Activated CD4-positive, alpha-beta T cell treated with anti-CD3 and anti-CD28 coated beads, Interleukin-2, amount 50 U/mL, for 24 hours (primary cell): ENCODE measurements at regions not wholly inside any gene's neighbourhood (a gene's known extent, or its start where the extent isn't known, plus 50 kb on each side); places are given as distances from the start of the nearest gene placed in this dataset.

Experiments used
- DNase-seq, 2 donors: peaks; one replicate each; pipeline ENCODE4 v3.0.0-alpha.2; 2020; ENCODE audit warnings: low read depth in 1 of 2, low spot score in 1 of 2

GRCh38 chr4:155564880-155565279 is 101.8 kb upstream of the GUCY1A1 start:
- DNase-seq = no peak

GRCh38 chr4:155564086-155564485 is 102.6 kb upstream of the GUCY1A1 start:
- no peak for DNase-seq

GRCh38 chr4:155559915-155560314 is 106.7 kb upstream of the GUCY1A1 start:
- DNase-seq = no peak

GRCh38 chr4:155552180-155552579 is 114.5 kb upstream of the GUCY1A1 start:
- DNase-seq = no peak

GRCh38 chr4:155548173-155548572 is 118.5 kb upstream of the GUCY1A1 start:
- DNase-seq = no peak

- DNase-seq = no peak
Observed at GRCh38 chr4:155546451-155546850, 120.2 kb upstream of the GUCY1A1 start.

GRCh38 chr4:155545456-155545855 is 121.2 kb upstream of the GUCY1A1 start:
- no peak for DNase-seq

GRCh38 chr4:155544547-155544946 is 122.1 kb upstream of the GUCY1A1 start:
- no peak for DNase-seq

- DNase-seq = no peak
Observed at GRCh38 chr4:155543126-155543765, 123.4 kb upstream of the GUCY1A1 start.

GRCh38 chr4:155542415-155542814 is 124.2 kb upstream of the GUCY1A1 start:
- no peak for DNase-seq

GRCh38 chr4:155541716-155542115 is 124.9 kb upstream of the GUCY1A1 start:
- DNase-seq = no peak

GRCh38 chr4:155540698-155541097 is 126.0 kb upstream of the GUCY1A1 start:
- no peak for DNase-seq

- no peak for DNase-seq
Observed at GRCh38 chr4:155539746-155540145, 126.9 kb upstream of the GUCY1A1 start.

GRCh38 chr4:155535802-155536454 is 130.7 kb upstream of the GUCY1A1 start:
- DNase-seq = no peak

- no peak for DNase-seq
Observed at GRCh38 chr4:155532373-155533085, 134.1 kb upstream of the GUCY1A1 start.

- no peak for DNase-seq
Observed at GRCh38 chr4:155530857-155531256, 135.8 kb upstream of the GUCY1A1 start.

GRCh38 chr4:155530290-155530689 is 136.4 kb upstream of the GUCY1A1 start:
- DNase-seq = no peak

- no peak for DNase-seq
Observed at GRCh38 chr4:155529716-155530115, 136.9 kb upstream of the GUCY1A1 start.

- no peak for DNase-seq
Observed at GRCh38 chr4:155529272-155529671, 137.4 kb upstream of the GUCY1A1 start.

GRCh38 chr4:155526452-155527169 is 140.0 kb upstream of the GUCY1A1 start:
- no peak for DNase-seq

- DNase-seq = no peak
Observed at GRCh38 chr4:155524926-155525455, 141.7 kb upstream of the GUCY1A1 start.
